HEK293T (cell line): ENCODE measurements at regions not wholly inside any gene's neighbourhood (a gene's known extent, or its start where the extent isn't known, plus 50 kb on each side); places are given as distances from the start of the nearest gene placed in this dataset.

Experiments
- ARNT ChIP-seq: fragments of 450-650 bp; IDR thresholded peaks from 2 replicates; pipeline ENCODE4 v1.6.1; 2017; ENCODE audit warnings: mild to moderate bottlenecking
- BHLHE40 ChIP-seq: fragments of 450-650 bp; IDR thresholded peaks from 2 replicates; pipeline ENCODE4 v1.6.1; 2016; ENCODE audit warnings: mild to moderate bottlenecking, moderate library complexity, borderline replicate concordance
- ELF4 ChIP-seq: fragments of 450-650 bp; IDR thresholded peaks from 2 replicates; pipeline ENCODE4 v1.6.1; 2017; ENCODE audit warnings: antibody characterized with exemption
- FOXA1 ChIP-seq: fragments of 450-650 bp; IDR thresholded peaks from 2 replicates; pipeline ENCODE4 v1.6.1; 2016; ENCODE audit warnings: mild to moderate bottlenecking
- FOXM1 ChIP-seq: fragments of 450-650 bp; IDR thresholded peaks from 2 replicates; pipeline ENCODE4 v1.6.1; 2017; ENCODE audit warnings: mild to moderate bottlenecking, borderline replicate concordance

GRCh38 chr1:112342558-112342957 is 53.5 kb upstream of the CTTNBP2NL start:
- TF ChIP-seq ELF4 (no peak), BHLHE40 (no peak), ARNT (no peak), FOXM1 (no peak), FOXA1 (no peak)
